Osteoblast (primary cell): ENCODE measurements at regions not wholly inside any gene's neighbourhood (a gene's known extent, or its start where the extent isn't known, plus 50 kb on each side); places are given as distances from the start of the nearest gene placed in this dataset.

Source experiments
- DNase-seq: peaks from one replicate; pipeline ENCODE4 v3.0.0; 2011; ENCODE audit warnings: low spot score, mixed read lengths; ENCODE audit not compliant: insufficient read length; ENCODE audit errors: missing footprints
- H2AFZ ChIP-seq: 2 replicates; pipeline ENCODE4 v1.6.0; 2011; ENCODE audit warnings: mild to moderate bottlenecking, low read length
- H3K27ac ChIP-seq: 2 replicates; pipeline ENCODE4 v1.5.1; 2011; ENCODE audit warnings: mild to moderate bottlenecking, low read depth, low read length, moderate library complexity
- H3K27me3 ChIP-seq: 2 replicates; pipeline ENCODE4 v1.6.0; 2012; ENCODE audit warnings: mild to moderate bottlenecking, control low read depth, inconsistent platforms, low read length, moderate library complexity; ENCODE audit not compliant: insufficient read depth
- H3K36me3 ChIP-seq: 2 replicates; pipeline ENCODE4 v1.5.1; 2011; ENCODE audit warnings: mild to moderate bottlenecking, low read length, control low read depth, moderate library complexity; ENCODE audit not compliant: insufficient read depth
- H3K4me1 ChIP-seq: 2 replicates; pipeline ENCODE4 v1.5.1; 2011; ENCODE audit warnings: mild to moderate bottlenecking, low read length, control low read depth, moderate library complexity; ENCODE audit not compliant: insufficient read depth
- H3K4me2 ChIP-seq: 2 replicates; pipeline ENCODE4 v1.6.0; 2011; ENCODE audit warnings: mild to moderate bottlenecking, low read length; ENCODE audit not compliant: insufficient read depth
- H3K4me3 ChIP-seq: fragments of 200-600 bp; sonication (generic); 3 replicates; pipeline ENCODE4 v1.5.1; 2012; ENCODE audit warnings: mild to moderate bottlenecking, low read length, inconsistent platforms; ENCODE audit not compliant: insufficient read depth
- H3K79me2 ChIP-seq: 2 replicates; pipeline ENCODE4 v1.6.0; 2012; ENCODE audit warnings: mild to moderate bottlenecking, low read length, control low read depth, inconsistent platforms; ENCODE audit not compliant: insufficient read depth
- H3K9me3 ChIP-seq: 2 replicates; pipeline ENCODE4 v1.5.1; 2011; ENCODE audit warnings: low read depth, low read length, control low read depth
- H4K20me1 ChIP-seq: 2 replicates; pipeline ENCODE4 v1.6.0; 2012; ENCODE audit warnings: mild to moderate bottlenecking, low read length, control low read depth; ENCODE audit not compliant: insufficient read depth
- TF ChIP-seq, protein P1 (sequence below): IDR thresholded peaks from 2 replicates; pipeline ENCODE4 v1.5.1; 2011; ENCODE audit warnings: mild to moderate bottlenecking, low read depth, low read length, moderate library complexity; ENCODE audit errors: extremely low read depth

- Histone ChIP-seq H3K4me3 (no peak overlapping the region), H3K27ac (no peak overlapping the region), H3K4me2 (no peak overlapping the region), H3K36me3 (no peaks in the 10 kb centered on the region), H3K9me3 (no peaks in the 10 kb centered on the region), H2AFZ (no peak overlapping the region), H4K20me1 (no peaks in the 10 kb centered on the region), H3K79me2 (no peaks in the 10 kb centered on the region), H3K27me3 (peaks cover 6% of the 10 kb centered on the region), H3K4me1 (no peaks in the 10 kb centered on the region)
- DNase-seq: no peak
- TF ChIP-seq, protein P1, sequence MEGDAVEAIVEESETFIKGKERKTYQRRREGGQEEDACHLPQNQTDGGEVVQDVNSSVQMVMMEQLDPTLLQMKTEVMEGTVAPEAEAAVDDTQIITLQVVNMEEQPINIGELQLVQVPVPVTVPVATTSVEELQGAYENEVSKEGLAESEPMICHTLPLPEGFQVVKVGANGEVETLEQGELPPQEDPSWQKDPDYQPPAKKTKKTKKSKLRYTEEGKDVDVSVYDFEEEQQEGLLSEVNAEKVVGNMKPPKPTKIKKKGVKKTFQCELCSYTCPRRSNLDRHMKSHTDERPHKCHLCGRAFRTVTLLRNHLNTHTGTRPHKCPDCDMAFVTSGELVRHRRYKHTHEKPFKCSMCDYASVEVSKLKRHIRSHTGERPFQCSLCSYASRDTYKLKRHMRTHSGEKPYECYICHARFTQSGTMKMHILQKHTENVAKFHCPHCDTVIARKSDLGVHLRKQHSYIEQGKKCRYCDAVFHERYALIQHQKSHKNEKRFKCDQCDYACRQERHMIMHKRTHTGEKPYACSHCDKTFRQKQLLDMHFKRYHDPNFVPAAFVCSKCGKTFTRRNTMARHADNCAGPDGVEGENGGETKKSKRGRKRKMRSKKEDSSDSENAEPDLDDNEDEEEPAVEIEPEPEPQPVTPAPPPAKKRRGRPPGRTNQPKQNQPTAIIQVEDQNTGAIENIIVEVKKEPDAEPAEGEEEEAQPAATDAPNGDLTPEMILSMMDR: no peak
Measured at GRCh38 chr9:88326936-88327335, 61.3 kb upstream of the SPIN1 start.

DNA sequence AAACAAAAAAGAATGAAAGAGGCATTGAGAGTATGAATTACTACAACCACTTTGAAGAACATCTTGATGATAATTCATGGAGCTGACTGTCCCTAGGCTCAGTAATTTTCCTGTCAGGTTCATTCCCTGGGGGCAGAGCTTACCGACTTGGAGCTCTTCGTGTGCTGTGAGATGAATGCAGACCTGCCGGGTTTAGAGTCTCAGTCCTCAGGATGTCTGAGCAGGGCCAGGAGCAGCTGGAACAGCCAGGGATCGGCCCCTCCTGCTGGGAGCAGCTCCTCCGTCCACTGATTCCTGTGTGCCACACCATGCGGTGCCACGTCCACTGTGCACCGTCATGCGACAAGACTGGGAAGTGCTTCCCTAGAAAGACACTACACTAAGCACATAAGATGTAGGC, 62.2 kb upstream of the SPIN1 start:
- Histone ChIP-seq H3K27ac (no peak overlapping the region), H3K4me2 (no peak overlapping the region), H4K20me1 (no peaks in the 10 kb centered on the region), H3K9me3 (no peaks in the 10 kb centered on the region), H3K79me2 (no peaks in the 10 kb centered on the region), H2AFZ (no peak overlapping the region), H3K36me3 (no peaks in the 10 kb centered on the region), H3K4me1 (no peaks in the 10 kb centered on the region), H3K27me3 (peaks cover 6% of the 10 kb centered on the region), H3K4me3 (no peak overlapping the region)
- TF ChIP-seq, protein P1: no peak
- no peak for DNase-seq

DNA sequence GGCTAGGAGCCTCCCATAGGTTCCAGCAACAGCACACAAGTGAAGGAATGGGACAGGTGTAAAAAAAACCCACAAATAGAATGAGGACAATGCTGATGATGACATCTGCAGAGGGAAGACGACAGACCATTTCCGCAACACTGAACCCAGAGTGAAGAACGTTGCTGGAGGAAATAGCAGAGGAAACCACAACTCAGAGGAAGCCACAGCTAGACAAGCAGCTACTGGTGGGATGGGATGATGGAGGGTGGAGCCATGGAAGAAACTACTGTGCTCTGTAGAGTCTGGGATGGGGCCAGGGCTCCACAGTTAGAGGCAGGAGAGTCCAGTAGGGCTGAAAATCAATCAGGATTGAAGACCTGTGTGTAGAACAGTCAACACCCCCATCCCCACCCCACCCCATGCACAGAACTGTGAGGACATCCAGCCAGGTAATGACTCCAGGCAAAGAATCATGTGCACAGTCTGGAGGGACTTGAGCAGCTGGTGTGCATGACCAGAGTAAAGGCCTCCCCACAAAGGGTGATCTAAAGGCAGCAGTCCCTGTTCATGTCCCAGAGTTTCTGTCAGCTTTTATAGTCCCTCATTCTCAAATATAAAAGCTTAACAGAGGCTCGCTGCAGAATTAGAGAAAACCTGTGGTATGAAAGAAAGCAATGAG, 65.2 kb upstream of the SPIN1 start:
- no peaks in the 10 kb centered on the region for H3K36me3 ChIP-seq

GRCh38 chr9:88321764-88322163, 66.5 kb upstream of the SPIN1 start:
- Histone ChIP-seq H3K27ac (no peak overlapping the region), H3K4me3 (no peak overlapping the region), H3K36me3 (no peaks in the 10 kb centered on the region), H3K4me1 (no peaks in the 10 kb centered on the region), H3K79me2 (no peaks in the 10 kb centered on the region), H3K9me3 (no peaks in the 10 kb centered on the region), H3K4me2 (no peak overlapping the region), H2AFZ (no peak overlapping the region), H3K27me3 (peaks cover 4% of the 10 kb centered on the region), H4K20me1 (no peaks in the 10 kb centered on the region)
- DNase-seq: no peak
- TF ChIP-seq, protein P1: no peak

More for the DNA sequence above, 65.2 kb upstream of the SPIN1 start:
- H3K9me3 ChIP-seq: no peaks in the 10 kb centered on the region
- no peaks in the 10 kb centered on the region for H3K79me2 ChIP-seq
- H4K20me1 ChIP-seq: no peaks in the 10 kb centered on the region
- H3K27ac ChIP-seq: no peak overlapping the region
- H3K4me2 ChIP-seq: no peak overlapping the region
- H2AFZ ChIP-seq: no peak overlapping the region
- H3K4me3 ChIP-seq: no peak overlapping the region
- H3K4me1 ChIP-seq: no peaks in the 10 kb centered on the region
- TF ChIP-seq, protein P1: no peak
- peaks cover 6% of the 10 kb centered on the region for H3K27me3 ChIP-seq
- no peak for DNase-seq
